ENCODE measurements at regions not wholly inside any gene's neighbourhood (a gene's known extent, or its start where the extent isn't known, plus 50 kb on each side); places are given as distances from the start of the nearest gene placed in this dataset.

DNA sequence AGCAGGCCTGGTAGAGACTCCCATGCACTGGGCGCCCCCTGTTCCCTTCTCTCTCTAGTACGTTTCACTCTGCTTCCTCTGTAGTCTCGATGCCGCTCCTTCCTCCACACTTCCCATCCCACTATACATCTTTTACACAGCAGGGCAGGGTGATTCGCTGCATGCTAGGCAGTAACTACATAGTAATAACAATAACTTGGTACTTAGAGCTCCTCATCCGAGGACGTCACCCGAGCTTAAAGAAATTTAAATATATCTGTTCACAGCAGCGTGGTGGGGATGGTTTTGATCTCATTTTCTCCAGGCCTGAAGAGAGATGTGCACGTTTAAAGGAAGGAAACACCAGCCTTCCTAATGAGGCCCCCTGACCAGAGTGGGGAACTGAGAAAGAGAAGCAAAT lies 276.9 kb downstream of the SKAP2 start (continued):
- TF ChIP-seq, protein P1, sequence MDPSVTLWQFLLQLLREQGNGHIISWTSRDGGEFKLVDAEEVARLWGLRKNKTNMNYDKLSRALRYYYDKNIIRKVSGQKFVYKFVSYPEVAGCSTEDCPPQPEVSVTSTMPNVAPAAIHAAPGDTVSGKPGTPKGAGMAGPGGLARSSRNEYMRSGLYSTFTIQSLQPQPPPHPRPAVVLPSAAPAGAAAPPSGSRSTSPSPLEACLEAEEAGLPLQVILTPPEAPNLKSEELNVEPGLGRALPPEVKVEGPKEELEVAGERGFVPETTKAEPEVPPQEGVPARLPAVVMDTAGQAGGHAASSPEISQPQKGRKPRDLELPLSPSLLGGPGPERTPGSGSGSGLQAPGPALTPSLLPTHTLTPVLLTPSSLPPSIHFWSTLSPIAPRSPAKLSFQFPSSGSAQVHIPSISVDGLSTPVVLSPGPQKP (IDR thresholded peaks at IDR 0.05; ENCODE audit: low read depth, low read length), result no peak
- TF ChIP-seq, protein P2, sequence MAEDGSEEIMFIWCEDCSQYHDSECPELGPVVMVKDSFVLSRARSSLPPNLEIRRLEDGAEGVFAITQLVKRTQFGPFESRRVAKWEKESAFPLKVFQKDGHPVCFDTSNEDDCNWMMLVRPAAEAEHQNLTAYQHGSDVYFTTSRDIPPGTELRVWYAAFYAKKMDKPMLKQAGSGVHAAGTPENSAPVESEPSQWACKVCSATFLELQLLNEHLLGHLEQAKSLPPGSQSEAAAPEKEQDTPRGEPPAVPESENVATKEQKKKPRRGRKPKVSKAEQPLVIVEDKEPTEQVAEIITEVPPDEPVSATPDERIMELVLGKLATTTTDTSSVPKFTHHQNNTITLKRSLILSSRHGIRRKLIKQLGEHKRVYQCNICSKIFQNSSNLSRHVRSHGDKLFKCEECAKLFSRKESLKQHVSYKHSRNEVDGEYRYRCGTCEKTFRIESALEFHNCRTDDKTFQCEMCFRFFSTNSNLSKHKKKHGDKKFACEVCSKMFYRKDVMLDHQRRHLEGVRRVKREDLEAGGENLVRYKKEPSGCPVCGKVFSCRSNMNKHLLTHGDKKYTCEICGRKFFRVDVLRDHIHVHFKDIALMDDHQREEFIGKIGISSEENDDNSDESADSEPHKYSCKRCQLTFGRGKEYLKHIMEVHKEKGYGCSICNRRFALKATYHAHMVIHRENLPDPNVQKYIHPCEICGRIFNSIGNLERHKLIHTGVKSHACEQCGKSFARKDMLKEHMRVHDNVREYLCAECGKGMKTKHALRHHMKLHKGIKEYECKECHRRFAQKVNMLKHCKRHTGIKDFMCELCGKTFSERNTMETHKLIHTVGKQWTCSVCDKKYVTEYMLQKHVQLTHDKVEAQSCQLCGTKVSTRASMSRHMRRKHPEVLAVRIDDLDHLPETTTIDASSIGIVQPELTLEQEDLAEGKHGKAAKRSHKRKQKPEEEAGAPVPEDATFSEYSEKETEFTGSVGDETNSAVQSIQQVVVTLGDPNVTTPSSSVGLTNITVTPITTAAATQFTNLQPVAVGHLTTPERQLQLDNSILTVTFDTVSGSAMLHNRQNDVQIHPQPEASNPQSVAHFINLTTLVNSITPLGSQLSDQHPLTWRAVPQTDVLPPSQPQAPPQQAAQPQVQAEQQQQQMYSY (CRISPR knock-in tag; IDR thresholded peaks at IDR 0.05), result no peak

DNA sequence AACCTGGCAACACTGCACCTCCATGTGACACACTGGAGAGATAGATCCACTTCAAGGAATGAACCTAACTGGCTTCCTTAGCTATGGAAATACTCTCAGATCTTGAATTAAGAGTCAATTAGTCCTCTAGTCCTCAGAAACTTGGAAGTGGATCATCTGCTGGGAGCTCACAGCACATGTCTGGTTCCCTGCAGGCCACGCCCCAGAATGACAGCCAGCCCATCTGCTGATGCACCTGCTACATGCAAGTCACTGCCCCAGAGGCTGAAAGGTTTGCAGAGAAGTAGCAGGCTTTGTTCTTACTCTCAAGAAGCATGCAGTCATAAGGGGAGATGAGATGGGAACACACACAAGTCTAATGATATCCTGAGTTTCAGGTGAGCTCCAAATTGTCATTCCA lies 275.9 kb downstream of the SKAP2 start:
- H4K20me1 ChIP-seq (ENCODE audit: control insufficient read depth, insufficient read depth), result no peaks in the 10 kb centered on the region

More for the DNA sequence above, 275.9 kb downstream of the SKAP2 start:
- DNase-seq (ENCODE audit: low read depth, low spot score), result no peak
- BruUV-seq (replicated peaks), result no TSS peak
- CTCF ChIA-PET, result no interaction called here
- no peak overlapping the region for H3K9ac ChIP-seq (ENCODE audit: control insufficient read depth, insufficient read depth, low read length)
- no peak for FAIRE-seq
- H3K4me2 ChIP-seq (ENCODE audit: control insufficient read depth, insufficient read depth), result no peak overlapping the region
- POLR2A ChIA-PET, result no interaction called here
- SMC1A ChIA-PET (ENCODE audit: uncharacterized antibody, unreplicated experiment), result no interaction called here
- H3K79me2 ChIP-seq (ENCODE audit: control insufficient read depth, insufficient read depth, low read length), result no peaks in the 10 kb centered on the region
- in situ Hi-C loops (cut with MboI) (no loop called here), intact Hi-C loops (cut with micrococcal nuclease; ENCODE audit: unreplicated experiment) (no loop called here)
- no peaks in the 10 kb centered on the region for H3K4me1 ChIP-seq (ENCODE audit: control insufficient read depth, insufficient read depth, low read length)
- H3K9me3 ChIP-seq (replicated peaks; ENCODE audit: control insufficient read depth, insufficient read depth, low read length), result no peaks in the 10 kb centered on the region
- no peak for ATAC-seq
- no peaks in the 10 kb centered on the region for H3K36me3 ChIP-seq (ENCODE audit: control insufficient read depth in 2 of 2, insufficient read depth in 2 of 2, low read length in 1 of 2)
- RAD21 ChIA-PET (ENCODE audit: unreplicated experiment), result no interaction called here
- no peak overlapping the region for H3K4me3 ChIP-seq
- no peaks in the 10 kb centered on the region; a peak in 1 of 4 replicates for H3K27me3 ChIP-seq (replicated peaks in 1 of 2; ENCODE audit: control insufficient read depth in 2 of 2, insufficient read depth in 2 of 2, low read length in 1 of 2)
- 0% methylated on average over 1 of the region's 1 CpG for WGBS (ENCODE audit: insufficient coverage, insufficient replicate concordance, low lambda C conversion rate, missing lambda C conversion rate)
- no peak overlapping the region for H2AFZ ChIP-seq (ENCODE audit: control insufficient read depth, low read depth, low read length)
- no peak for TF ChIP-seq CHD4 (IDR thresholded peaks at IDR 0.05)
- no peak for TF ChIP-seq TBL1XR1 (IDR thresholded peaks at IDR 0.05; ENCODE audit: low read depth, low read length)
- TF ChIP-seq HDGF (IDR thresholded peaks at IDR 0.05), result no peak
- TF ChIP-seq, protein P3, sequence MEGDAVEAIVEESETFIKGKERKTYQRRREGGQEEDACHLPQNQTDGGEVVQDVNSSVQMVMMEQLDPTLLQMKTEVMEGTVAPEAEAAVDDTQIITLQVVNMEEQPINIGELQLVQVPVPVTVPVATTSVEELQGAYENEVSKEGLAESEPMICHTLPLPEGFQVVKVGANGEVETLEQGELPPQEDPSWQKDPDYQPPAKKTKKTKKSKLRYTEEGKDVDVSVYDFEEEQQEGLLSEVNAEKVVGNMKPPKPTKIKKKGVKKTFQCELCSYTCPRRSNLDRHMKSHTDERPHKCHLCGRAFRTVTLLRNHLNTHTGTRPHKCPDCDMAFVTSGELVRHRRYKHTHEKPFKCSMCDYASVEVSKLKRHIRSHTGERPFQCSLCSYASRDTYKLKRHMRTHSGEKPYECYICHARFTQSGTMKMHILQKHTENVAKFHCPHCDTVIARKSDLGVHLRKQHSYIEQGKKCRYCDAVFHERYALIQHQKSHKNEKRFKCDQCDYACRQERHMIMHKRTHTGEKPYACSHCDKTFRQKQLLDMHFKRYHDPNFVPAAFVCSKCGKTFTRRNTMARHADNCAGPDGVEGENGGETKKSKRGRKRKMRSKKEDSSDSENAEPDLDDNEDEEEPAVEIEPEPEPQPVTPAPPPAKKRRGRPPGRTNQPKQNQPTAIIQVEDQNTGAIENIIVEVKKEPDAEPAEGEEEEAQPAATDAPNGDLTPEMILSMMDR (IDR thresholded peaks at IDR 0.05 in 2 of 3, conservative IDR thresholded peaks at IDR 0.05 in 1 of 3; ENCODE audit: control insufficient read depth in 2 of 3, extremely low read depth in 1 of 3, insufficient read depth in 1 of 3, low read depth in 3 of 3, low read length in 3 of 3), result no peak
- no peak for TF ChIP-seq ZSCAN29 (IDR thresholded peaks at IDR 0.05)
- no peak for TF ChIP-seq RCOR1 (conservative IDR thresholded peaks at IDR 0.05; ENCODE audit: low read depth, low read length)
- TF ChIP-seq STAT3 (IDR thresholded peaks at IDR 0.05; ENCODE audit: low read depth, low read length), result no peak
- no peak for TF ChIP-seq BACH1 (IDR thresholded peaks at IDR 0.05; ENCODE audit: borderline replicate concordance)
- no peak for TF ChIP-seq JUND (IDR thresholded peaks at IDR 0.05; ENCODE audit: low read depth, low read length)
- TF ChIP-seq RUNX3 (IDR thresholded peaks at IDR 0.05; ENCODE audit: low read length), result no peak
- no peak for TF ChIP-seq ZNF622 (IDR thresholded peaks at IDR 0.05)
- TF ChIP-seq ZNF207 (IDR thresholded peaks at IDR 0.05; ENCODE audit: borderline replicate concordance), result no peak
- no peak for TF ChIP-seq MYB (IDR thresholded peaks at IDR 0.05; ENCODE audit: borderline replicate concordance, low read depth, low read length)
- no peak for TF ChIP-seq SP1 (IDR thresholded peaks at IDR 0.05; ENCODE audit: low read depth, low read length)
- no peak for TF ChIP-seq PAX8 (IDR thresholded peaks at IDR 0.05)
- TF ChIP-seq, protein P4, sequence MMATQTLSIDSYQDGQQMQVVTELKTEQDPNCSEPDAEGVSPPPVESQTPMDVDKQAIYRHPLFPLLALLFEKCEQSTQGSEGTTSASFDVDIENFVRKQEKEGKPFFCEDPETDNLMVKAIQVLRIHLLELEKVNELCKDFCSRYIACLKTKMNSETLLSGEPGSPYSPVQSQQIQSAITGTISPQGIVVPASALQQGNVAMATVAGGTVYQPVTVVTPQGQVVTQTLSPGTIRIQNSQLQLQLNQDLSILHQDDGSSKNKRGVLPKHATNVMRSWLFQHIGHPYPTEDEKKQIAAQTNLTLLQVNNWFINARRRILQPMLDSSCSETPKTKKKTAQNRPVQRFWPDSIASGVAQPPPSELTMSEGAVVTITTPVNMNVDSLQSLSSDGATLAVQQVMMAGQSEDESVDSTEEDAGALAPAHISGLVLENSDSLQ (IDR thresholded peaks at IDR 0.05), result no peak
- no peak for TF ChIP-seq IKZF1 (conservative IDR thresholded peaks at IDR 0.05)
- H3K27ac ChIP-seq (ENCODE audit: control insufficient read depth, insufficient read depth), result no peak overlapping the region

All from GM12878 (cell line).